GM13976 (cell line): ENCODE measurements at regions not wholly inside any gene's neighbourhood (a gene's known extent, or its start where the extent isn't known, plus 50 kb on each side); places are given as distances from the start of the nearest gene placed in this dataset.

Source experiments
- DNase-seq: peaks from one replicate; pipeline ENCODE4 v3.0.0; 2012; ENCODE audit warnings: low spot score
- CTCF ChIP-seq: IDR thresholded peaks from 2 replicates; pipeline ENCODE4 v1.5.1; 2012; ENCODE audit warnings: borderline replicate concordance, mild to moderate bottlenecking; ENCODE audit not compliant: insufficient read depth; ENCODE audit errors: extremely low read depth, missing control alignments, control extremely low read depth
- in situ Hi-C: fragments of 300-500 bp; cut with MboI; formaldehyde crosslinking; loops from one replicate; pipeline ENCODE4 v1.12.0; 2022; ENCODE audit warnings: low sequenced_read_pairs, mixed read lengths, inconsistent platforms; ENCODE audit not compliant: unreplicated experiment

- no peak for DNase-seq
- in situ Hi-C loops = no loop called here
- no peak for TF ChIP-seq CTCF
Measured at GRCh38 chr6:66961191-66961590, 1254.2 kb upstream of the EYS start.

- no peak for DNase-seq
- TF ChIP-seq CTCF = no peak
- in situ Hi-C loops = no loop called here
Measured at GRCh38 chr6:66949191-66949661, 1242.2 kb upstream of the EYS start.

- in situ Hi-C loops = no loop called here
- DNase-seq = no peak
- TF ChIP-seq CTCF = no peak
Measured at GRCh38 chr6:66948106-66948505, 1241.1 kb upstream of the EYS start.

GRCh38 chr6:66940003-66940402, 1233.0 kb upstream of the EYS start:
- DNase-seq = no peak
- TF ChIP-seq CTCF = no peak
- in situ Hi-C loops = no loop called here

GRCh38 chr6:66937180-66937579, 1230.2 kb upstream of the EYS start:
- in situ Hi-C loops = no loop called here
- no peak for DNase-seq
- TF ChIP-seq CTCF = no peak

GRCh38 chr6:66935612-66936011, 1228.6 kb upstream of the EYS start:
- DNase-seq = no peak
- in situ Hi-C loops = no loop called here

More at GRCh38 chr6:66935612-66936011, 1228.6 kb upstream of the EYS start:
- no peak for TF ChIP-seq CTCF
